GM12878 (cell line): ENCODE measurements at regions not wholly inside any gene's neighbourhood (a gene's known extent, or its start where the extent isn't known, plus 50 kb on each side); places are given as distances from the start of the nearest gene placed in this dataset.

ENCODE experiments used
- ATAC-seq: fragments of 200-7000 bp; cut with Tn5 transposase; 3 replicates; pipeline ENCODE4 v1.9.1; 2020; ENCODE audit warnings: mild to moderate bottlenecking, moderate library complexity
- BruUV-seq: library from RNA; stranded (reverse); fragments of 400-500 nt; replicated peaks from 2 replicates; lab custom pipeline; 2021; lab: Mats Ljungman, UMichigan
- CTCF ChIA-PET: fragments of 300-600 bp; sonication (Branson Sonifier 250); formaldehyde crosslinking; extraction: SDS; loops from one replicate; lab custom pipeline; 2021; ENCODE audit warnings: inconsistent platforms; lab: Yijun Ruan, JAX
- POLR2A ChIA-PET: fragments of 350-600 bp; formaldehyde crosslinking; extraction: SDS; loops from one replicate; lab custom pipeline; 2021; ENCODE audit warnings: inconsistent platforms; lab: Charles Lee
- RAD21 ChIA-PET: fragments of 300-600 bp; sonication (Branson Sonifier 250); formaldehyde crosslinking; loops from one replicate; lab custom pipeline; 2023; ENCODE audit warnings: antibody characterized with exemption; ENCODE audit not compliant: unreplicated experiment; lab: Charles Lee
- SMC1A ChIA-PET: fragments of 300-600 bp; sonication (Branson Sonifier 250); formaldehyde crosslinking; loops from one replicate; lab custom pipeline; 2023; ENCODE audit not compliant: unreplicated experiment, uncharacterized antibody; lab: Charles Lee
- DNase-seq: peaks from one replicate; pipeline ENCODE4 v3.0.0-alpha.2; 2011; ENCODE audit warnings: low read depth, low spot score
- FAIRE-seq: peaks from 3 replicates; lab custom pipeline; 2011; peaks lifted over from hg19 to GRCh38; lab: Jason Lieb, UNC
- H2AFZ ChIP-seq: 2 replicates; pipeline ENCODE4 v1.6.0; 2011; ENCODE audit warnings: low read depth, low read length, control low read depth; ENCODE audit not compliant: control insufficient read depth
- H3K27ac ChIP-seq: 2 replicates; pipeline ENCODE4 v1.5.1; 2011; ENCODE audit warnings: control low read depth; ENCODE audit not compliant: control insufficient read depth, insufficient read depth
- H3K27me3 ChIP-seq, 2 experiments: replicated peaks in 1 of 2; 2 replicates each; pipeline versions ENCODE4 v1.6.0 to v1.6.1; 2011; ENCODE audit warnings: low read length in 1 of 2; ENCODE audit not compliant: control insufficient read depth in 2 of 2, insufficient read depth in 2 of 2
- H3K36me3 ChIP-seq, 2 experiments: 2 replicates each; pipeline ENCODE4 v1.5.1; 2011; ENCODE audit warnings: low read length in 1 of 2; ENCODE audit not compliant: control insufficient read depth in 2 of 2, insufficient read depth in 2 of 2
- H3K4me1 ChIP-seq: 2 replicates; pipeline ENCODE4 v1.6.1; 2011; ENCODE audit warnings: mild to moderate bottlenecking, low read length, moderate library complexity, mixed read lengths; ENCODE audit not compliant: control insufficient read depth, insufficient read depth
- H3K4me2 ChIP-seq: 2 replicates; pipeline ENCODE4 v1.6.0; 2011; ENCODE audit warnings: control low read depth; ENCODE audit not compliant: control insufficient read depth, insufficient read depth
- H3K4me3 ChIP-seq: fragments of 200-600 bp; sonication (generic); 2 replicates; pipeline ENCODE4 v1.5.1; 2016
- H3K79me2 ChIP-seq: 2 replicates; pipeline ENCODE4 v1.6.0; 2011; ENCODE audit warnings: low read length; ENCODE audit not compliant: control insufficient read depth, insufficient read depth
- H3K9ac ChIP-seq: 2 replicates; pipeline ENCODE4 v1.8.0; 2011; ENCODE audit warnings: low read length, control low read depth, mixed read lengths; ENCODE audit not compliant: control insufficient read depth, insufficient read depth
- H3K9me3 ChIP-seq: replicated peaks from 3 replicates; pipeline ENCODE4 v1.5.1; 2011; ENCODE audit warnings: mild to moderate bottlenecking, low read length; ENCODE audit not compliant: control insufficient read depth, insufficient read depth
- H4K20me1 ChIP-seq: 2 replicates; pipeline ENCODE4 v1.6.0; 2011; ENCODE audit not compliant: control insufficient read depth, insufficient read depth
- BHLHE40 ChIP-seq, 2 experiments: fragments of 450-650 bp in 1 of 2; IDR thresholded peaks; 2 replicates each; pipeline ENCODE4 v1.6.1; 2011 to 2017; ENCODE audit warnings: low read depth in 2 of 2, borderline replicate concordance in 1 of 2, improper control_type of control experiment in 1 of 2, low read length in 1 of 2, mild to moderate bottlenecking in 1 of 2
- BMI1 ChIP-seq: fragments of 450-650 bp; IDR thresholded peaks from 2 replicates; pipeline ENCODE4 v1.6.1; 2016; ENCODE audit warnings: mild to moderate bottlenecking, moderate library complexity, borderline replicate concordance
- BRCA1 ChIP-seq: IDR thresholded peaks from 2 replicates; pipeline ENCODE4 v1.6.1; 2011; ENCODE audit warnings: low read depth, low read length, improper control_type of control experiment
- MYC ChIP-seq: IDR thresholded peaks from 2 replicates; pipeline ENCODE4 v1.6.1; 2011; ENCODE audit warnings: mild to moderate bottlenecking, low read length, moderate library complexity, inconsistent platforms; ENCODE audit not compliant: insufficient read depth, insufficient replicate concordance, insufficient read length, severe bottlenecking
- NRF1 ChIP-seq: conservative IDR thresholded peaks from 2 replicates; pipeline ENCODE4 v1.6.1; 2011; ENCODE audit warnings: mild to moderate bottlenecking, low read depth, low read length, improper control_type of control experiment
- PKNOX1 ChIP-seq: fragments of 450-650 bp; IDR thresholded peaks from 2 replicates; pipeline ENCODE4 v1.6.1; 2016; ENCODE audit warnings: mild to moderate bottlenecking
- PML ChIP-seq: IDR thresholded peaks from 2 replicates; pipeline ENCODE4 v1.6.1; 2012; ENCODE audit warnings: low read length, inconsistent platforms
- POLR2A ChIP-seq: IDR thresholded peaks from 2 replicates; pipeline ENCODE4 v1.6.1; 2011; ENCODE audit warnings: low read depth, mild to moderate bottlenecking, low read length
- POU2F2 ChIP-seq: IDR thresholded peaks from 3 replicates; pipeline ENCODE4 v1.6.1; 2011; ENCODE audit warnings: low read depth, mild to moderate bottlenecking, low read length, borderline replicate concordance
- PRDM15 ChIP-seq: fragments of 450-650 bp; formaldehyde crosslinking; IDR thresholded peaks from 2 replicates; pipeline ENCODE4 v1.4.0; 2020; ENCODE audit warnings: mild to moderate bottlenecking, moderate library complexity
- RAD21 ChIP-seq: IDR thresholded peaks from 2 replicates; pipeline ENCODE4 v1.6.1; 2011; ENCODE audit warnings: mild to moderate bottlenecking, low read depth, low read length, moderate library complexity; ENCODE audit not compliant: insufficient read depth
- RB1 ChIP-seq: fragments of 450-650 bp; formaldehyde crosslinking; IDR thresholded peaks from 2 replicates; pipeline ENCODE4 v1.6.1; 2017; ENCODE audit warnings: mild to moderate bottlenecking, borderline replicate concordance
- RCOR1 ChIP-seq: conservative IDR thresholded peaks from 2 replicates; pipeline ENCODE4 v1.6.1; 2012; ENCODE audit warnings: low read depth, low read length, improper control_type of control experiment
- RFX5 ChIP-seq: IDR thresholded peaks from 2 replicates; pipeline ENCODE4 v1.6.1; 2011; ENCODE audit warnings: low read depth, low read length, improper control_type of control experiment
- SMC3 ChIP-seq: IDR thresholded peaks from 2 replicates; pipeline ENCODE4 v1.6.1; 2011; ENCODE audit warnings: low read length, improper control_type of control experiment, borderline replicate concordance
- SREBF2 ChIP-seq: IDR thresholded peaks from 2 replicates; pipeline ENCODE4 v1.6.1; 2012; ENCODE audit warnings: mild to moderate bottlenecking, low read length
- WGBS: methylation state at CpG from one replicate; pipeline ENCODE4 v1.1.6; 2016; ENCODE audit warnings: low lambda C conversion rate; ENCODE audit not compliant: insufficient replicate concordance, insufficient coverage; ENCODE audit errors: missing lambda C conversion rate; 5-methylcytosine and 5-hydroxymethylcytosine counted together
- in situ Hi-C: fragments of 300-500 bp; cut with MboI; formaldehyde crosslinking; loops from 9 replicates; pipeline ENCODE4 v1.14.3; 2018; ENCODE audit warnings: mixed read lengths
- intact Hi-C: fragments of 100-400 bp; cut with micrococcal nuclease; formaldehyde crosslinking; loops from one replicate; pipeline ENCODE4 v1.14.2; 2022; ENCODE audit not compliant: unreplicated experiment
- TF ChIP-seq, protein P1 (sequence below): fragments of 450-650 bp; IDR thresholded peaks from 2 replicates; pipeline ENCODE4 v1.6.1; 2016; ENCODE audit warnings: mild to moderate bottlenecking

DNA sequence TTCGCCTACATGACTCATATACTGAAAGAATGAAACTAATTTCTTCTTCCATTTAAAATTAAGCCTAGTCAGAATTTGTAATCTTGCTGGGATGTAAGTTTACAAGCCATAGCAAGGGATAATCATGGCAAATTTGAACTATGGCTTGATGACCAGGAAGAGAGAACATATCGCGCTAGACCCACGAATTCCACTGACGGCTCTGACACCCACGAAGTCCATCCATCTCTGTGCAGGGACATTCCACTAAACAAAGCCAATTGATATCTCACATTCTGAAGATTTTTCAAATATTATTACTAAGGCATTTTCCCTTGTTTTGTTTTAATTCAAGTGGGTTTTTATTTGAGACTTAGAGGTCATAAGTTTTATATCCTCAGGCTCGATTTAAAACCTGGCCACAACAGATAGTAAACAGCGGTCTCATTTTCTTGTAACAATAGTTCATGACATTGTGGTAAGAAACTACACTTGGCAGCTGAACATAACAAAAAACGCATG is 113.0 kb downstream of the QPCT start:
- in situ Hi-C loops = no loop called here
- Histone ChIP-seq H3K4me1 (no peaks in the 10 kb centered on the region), H2AFZ (no peak overlapping the region), H3K4me2 (no peak overlapping the region), H3K27me3 (no peaks in the 10 kb centered on the region), H3K9me3 (no peaks in the 10 kb centered on the region), H3K4me3 (no peak overlapping the region), H3K9ac (no peak overlapping the region), H3K79me2 (no peaks in the 10 kb centered on the region), H4K20me1 (no peaks in the 10 kb centered on the region), H3K36me3 (no peaks in the 10 kb centered on the region), H3K27ac (no peak overlapping the region)
- ChIA-PET CTCF (no interaction called here), SMC1A (interaction anchor here (1.2 kb wide), 1 partner anchor 28 kb away, joined by 3 read pairs; no protein-coding TSS in a partner anchor), RAD21 (no interaction called here), POLR2A (interaction anchor here (0.6 kb wide), 1 partner anchor 187 kb away, joined by 6 read pairs; no protein-coding TSS in a partner anchor)
- no peak for ATAC-seq
- WGBS = 73% methylated on average over 9 of the region's 9 CpGs
- intact Hi-C loops = no loop called here
- FAIRE-seq = peak; percentile 47
- TF ChIP-seq BRCA1 (no peak), RCOR1 (no peak), PKNOX1 (no peak), SMC3 (no peak), PML (no peak), RB1 (no peak), POU2F2 (no peak), RFX5 (no peak), NRF1 (no peak), RAD21 (no peak), SREBF2 (no peak), PRDM15 (CRISPR knock-in tag) (no peak), MYC (no peak), POLR2A (no peak), BMI1 (no peak), BHLHE40 (IDR thresholded peaks at IDR 0.05; ENCODE audit: borderline replicate concordance in 1 of 2, low read depth in 2 of 2, low read length in 1 of 2) (no peak)
- TF ChIP-seq, protein P1, sequence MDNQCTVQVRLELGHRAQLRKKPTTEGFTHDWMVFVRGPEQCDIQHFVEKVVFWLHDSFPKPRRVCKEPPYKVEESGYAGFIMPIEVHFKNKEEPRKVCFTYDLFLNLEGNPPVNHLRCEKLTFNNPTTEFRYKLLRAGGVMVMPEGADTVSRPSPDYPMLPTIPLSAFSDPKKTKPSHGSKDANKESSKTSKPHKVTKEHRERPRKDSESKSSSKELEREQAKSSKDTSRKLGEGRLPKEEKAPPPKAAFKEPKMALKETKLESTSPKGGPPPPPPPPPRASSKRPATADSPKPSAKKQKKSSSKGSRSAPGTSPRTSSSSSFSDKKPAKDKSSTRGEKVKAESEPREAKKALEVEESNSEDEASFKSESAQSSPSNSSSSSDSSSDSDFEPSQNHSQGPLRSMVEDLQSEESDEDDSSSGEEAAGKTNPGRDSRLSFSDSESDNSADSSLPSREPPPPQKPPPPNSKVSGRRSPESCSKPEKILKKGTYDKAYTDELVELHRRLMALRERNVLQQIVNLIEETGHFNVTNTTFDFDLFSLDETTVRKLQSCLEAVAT = no peak
- DNase-seq = no peak
- no TSS peak for BruUV-seq
